ENCODE measurements at regions not wholly inside any gene's neighbourhood (a gene's known extent, or its start where the extent isn't known, plus 50 kb on each side); places are given as distances from the start of the nearest gene placed in this dataset.
A peak's percentile ranks its signal among the peaks of the same experiment; 100 is the strongest.
"Not testable (repeated sequence)": the region's sequence is repeated elsewhere in the genome, so short reads cannot be mapped to it uniquely, and the experiment has no call there.

- H2BK12ac ChIP-seq (ENCODE audit: low read length in 2 of 2); H3K4ac ChIP-seq (ENCODE audit: low read depth in 1 of 2, low read length in 2 of 2); H3K23ac ChIP-seq (ENCODE audit: low read length in 2 of 2); H3K18ac ChIP-seq (ENCODE audit: low read depth in 1 of 2, low read length in 2 of 2); H3K27me3 ChIP-seq (ENCODE audit: control insufficient read depth in 1 of 2, insufficient read depth in 1 of 2, low read length in 2 of 2); H2BK120ac ChIP-seq (ENCODE audit: low read depth, low read length); H2BK15ac ChIP-seq (ENCODE audit: low read depth, poor library complexity, severe bottlenecking); H3K9me3 ChIP-seq (ENCODE audit: control insufficient read depth, low read length); H3K4me2 ChIP-seq (ENCODE audit: low read length, poor library complexity, severe bottlenecking); H2AFZ ChIP-seq (ENCODE audit: low read depth, low read length); H2AK5ac ChIP-seq (ENCODE audit: low read length, severe bottlenecking); H3K14ac ChIP-seq (ENCODE audit: low read length in 2 of 2); H2BK5ac ChIP-seq (ENCODE audit: low read depth, low read length, poor library complexity, severe bottlenecking); H3K36me3 ChIP-seq (ENCODE audit: control insufficient read depth in 1 of 2, insufficient read depth in 2 of 2, low read depth in 1 of 2, low read length in 2 of 2); H3K4me3 ChIP-seq (ENCODE audit: insufficient read depth in 1 of 2, low read depth in 1 of 2, low read length in 2 of 2); H3K9ac ChIP-seq (ENCODE audit: low read length); H4K91ac ChIP-seq (ENCODE audit: low read length); H3K79me1 ChIP-seq (replicated peaks; ENCODE audit: low read length, poor library complexity, severe bottlenecking); H4K8ac ChIP-seq (ENCODE audit: low read length): not testable (repeated sequence)
- H3K4me1 ChIP-seq (ENCODE audit: control insufficient read depth, insufficient read depth, low read depth, low read length), result peaks cover 11% of the 10 kb centered on the region
- WGBS, result no CpG with 5 or more reads among the region's 10 CpGs
- peak; percentile 52 for DNase-seq
- H3K27ac ChIP-seq (ENCODE audit: low read length, poor library complexity, severe bottlenecking), result peak overlapping the region; percentile 5
Measured at GRCh38 chr2:87593784-87594610, 153.9 kb upstream of the PLGLB2 start.

DNA sequence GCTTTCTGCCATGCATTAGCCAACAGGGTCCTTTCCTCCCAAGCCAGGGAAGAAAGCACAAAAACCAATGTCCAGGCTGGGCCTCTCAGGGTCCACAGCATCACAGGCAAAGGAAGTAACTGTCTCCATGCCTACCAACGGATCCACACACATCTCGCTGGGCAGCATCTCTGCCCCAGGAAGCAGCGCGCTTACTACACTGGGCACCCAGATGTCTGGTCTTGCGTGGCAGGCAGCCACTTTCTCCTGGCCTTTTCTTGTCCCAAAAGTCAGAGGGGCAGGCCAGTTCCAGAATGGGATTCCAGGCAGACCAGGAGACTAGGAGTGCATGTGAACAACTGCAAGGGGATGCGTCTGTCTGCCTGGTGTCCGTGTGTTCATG is 153.3 kb upstream of the PLGLB2 start:
- not testable (repeated sequence) for H3K4ac ChIP-seq (ENCODE audit: low read depth in 1 of 2, low read length in 2 of 2); H3K4me3 ChIP-seq (ENCODE audit: insufficient read depth in 1 of 2, low read depth in 1 of 2, low read length in 2 of 2); H2BK15ac ChIP-seq (ENCODE audit: low read depth, poor library complexity, severe bottlenecking); H3K23ac ChIP-seq (ENCODE audit: low read length in 2 of 2); H3K36me3 ChIP-seq (ENCODE audit: control insufficient read depth in 1 of 2, insufficient read depth in 2 of 2, low read depth in 1 of 2, low read length in 2 of 2); H3K9ac ChIP-seq (ENCODE audit: low read length); H2AFZ ChIP-seq (ENCODE audit: low read depth, low read length); H3K27me3 ChIP-seq (ENCODE audit: control insufficient read depth in 1 of 2, insufficient read depth in 1 of 2, low read length in 2 of 2); H2BK5ac ChIP-seq (ENCODE audit: low read depth, low read length, poor library complexity, severe bottlenecking); H4K8ac ChIP-seq (ENCODE audit: low read length); H3K9me3 ChIP-seq (ENCODE audit: control insufficient read depth, low read length); H2AK5ac ChIP-seq (ENCODE audit: low read length, severe bottlenecking); H2BK12ac ChIP-seq (ENCODE audit: low read length in 2 of 2); H3K79me1 ChIP-seq (replicated peaks; ENCODE audit: low read length, poor library complexity, severe bottlenecking); H3K4me2 ChIP-seq (ENCODE audit: low read length, poor library complexity, severe bottlenecking); H3K14ac ChIP-seq (ENCODE audit: low read length in 2 of 2); H2BK120ac ChIP-seq (ENCODE audit: low read depth, low read length)
- peak overlapping the region in 1 of 2 experiments; percentile 43 for H3K18ac ChIP-seq (ENCODE audit: low read depth in 1 of 2, low read length in 2 of 2)
- peak; percentile 3 for DNase-seq
- H3K27ac ChIP-seq (ENCODE audit: low read length, poor library complexity, severe bottlenecking), result peak overlapping the region; percentile 5
- peaks cover 11% of the 10 kb centered on the region for H3K4me1 ChIP-seq (ENCODE audit: control insufficient read depth, insufficient read depth, low read depth, low read length)
- 92% methylated on average over 6 of the region's 7 CpGs for WGBS
- H4K91ac ChIP-seq (ENCODE audit: low read length), result peak overlapping the region; percentile 39

GRCh38 chr2:87595017-87595416 is 152.9 kb upstream of the PLGLB2 start:
- not testable (repeated sequence) for H2AK5ac ChIP-seq (ENCODE audit: low read length, severe bottlenecking); H2BK5ac ChIP-seq (ENCODE audit: low read depth, low read length, poor library complexity, severe bottlenecking); H3K9me3 ChIP-seq (ENCODE audit: control insufficient read depth, low read length); H2BK15ac ChIP-seq (ENCODE audit: low read depth, poor library complexity, severe bottlenecking); H2BK120ac ChIP-seq (ENCODE audit: low read depth, low read length); H2AFZ ChIP-seq (ENCODE audit: low read depth, low read length); H3K9ac ChIP-seq (ENCODE audit: low read length); H4K91ac ChIP-seq (ENCODE audit: low read length); H3K36me3 ChIP-seq (ENCODE audit: control insufficient read depth in 1 of 2, insufficient read depth in 2 of 2, low read depth in 1 of 2, low read length in 2 of 2); H3K79me1 ChIP-seq (replicated peaks; ENCODE audit: low read length, poor library complexity, severe bottlenecking); H2BK12ac ChIP-seq (ENCODE audit: low read length in 2 of 2); H3K4me2 ChIP-seq (ENCODE audit: low read length, poor library complexity, severe bottlenecking); H3K4ac ChIP-seq (ENCODE audit: low read depth in 1 of 2, low read length in 2 of 2); H3K27ac ChIP-seq (ENCODE audit: low read length, poor library complexity, severe bottlenecking); H4K8ac ChIP-seq (ENCODE audit: low read length); H3K23ac ChIP-seq (ENCODE audit: low read length in 2 of 2); H3K27me3 ChIP-seq (ENCODE audit: control insufficient read depth in 1 of 2, insufficient read depth in 1 of 2, low read length in 2 of 2); H3K14ac ChIP-seq (ENCODE audit: low read length in 2 of 2); H3K4me3 ChIP-seq (ENCODE audit: insufficient read depth in 1 of 2, low read depth in 1 of 2, low read length in 2 of 2)
- Histone ChIP-seq H3K18ac (ENCODE audit: low read depth in 1 of 2, low read length in 2 of 2) (peak overlapping the region in 1 of 2 experiments; percentile 40), H3K4me1 (ENCODE audit: control insufficient read depth, insufficient read depth, low read depth, low read length) (peaks cover 11% of the 10 kb centered on the region)
- 69% methylated on average over 4 of the region's 6 CpGs for WGBS
- peak; percentile 27 for DNase-seq

GRCh38 chr2:87600961-87601360 is 146.9 kb upstream of the PLGLB2 start:
- not testable (repeated sequence) for H3K9ac ChIP-seq (ENCODE audit: low read length); H3K23ac ChIP-seq (ENCODE audit: low read length in 2 of 2); H3K79me1 ChIP-seq (replicated peaks; ENCODE audit: low read length, poor library complexity, severe bottlenecking); H3K4me2 ChIP-seq (ENCODE audit: low read length, poor library complexity, severe bottlenecking); H3K36me3 ChIP-seq (ENCODE audit: control insufficient read depth in 1 of 2, insufficient read depth in 2 of 2, low read depth in 1 of 2, low read length in 2 of 2); H3K4ac ChIP-seq (ENCODE audit: low read depth in 1 of 2, low read length in 2 of 2); H2BK15ac ChIP-seq (ENCODE audit: low read depth, poor library complexity, severe bottlenecking); H2BK12ac ChIP-seq (ENCODE audit: low read length in 2 of 2); H2BK120ac ChIP-seq (ENCODE audit: low read depth, low read length); H3K27ac ChIP-seq (ENCODE audit: low read length, poor library complexity, severe bottlenecking); H3K4me1 ChIP-seq (ENCODE audit: control insufficient read depth, insufficient read depth, low read depth, low read length); H4K8ac ChIP-seq (ENCODE audit: low read length); H3K18ac ChIP-seq (ENCODE audit: low read depth in 1 of 2, low read length in 2 of 2); H4K91ac ChIP-seq (ENCODE audit: low read length); H3K27me3 ChIP-seq (ENCODE audit: control insufficient read depth in 1 of 2, insufficient read depth in 1 of 2, low read length in 2 of 2); H2AFZ ChIP-seq (ENCODE audit: low read depth, low read length); H2BK5ac ChIP-seq (ENCODE audit: low read depth, low read length, poor library complexity, severe bottlenecking); DNase-seq; H3K4me3 ChIP-seq (ENCODE audit: insufficient read depth in 1 of 2, low read depth in 1 of 2, low read length in 2 of 2); H3K9me3 ChIP-seq (ENCODE audit: control insufficient read depth, low read length); H3K14ac ChIP-seq (ENCODE audit: low read length in 2 of 2); H2AK5ac ChIP-seq (ENCODE audit: low read length, severe bottlenecking)
- WGBS, result no CpG with 5 or more reads among the region's 3 CpGs

Measured in mesenchymal stem cell (in vitro differentiated cells and primary cell).